ENCODE measurements at regions not wholly inside any gene's neighbourhood (a gene's known extent, or its start where the extent isn't known, plus 50 kb on each side); places are given as distances from the start of the nearest gene placed in this dataset.

- TF ChIP-seq POLR2A (IDR thresholded peaks at IDR 0.05; ENCODE audit: low read length) (no peak), GATA1 (IDR thresholded peaks at IDR 0.05; ENCODE audit: low read depth, low read length) (no peak)
Observed at GRCh38 chr1:30659702-30660101, 63.7 kb downstream of the MATN1 start.

Measured in erythroblast (primary cell).